ENCODE measurements at regions not wholly inside any gene's neighbourhood (a gene's known extent, or its start where the extent isn't known, plus 50 kb on each side); places are given as distances from the start of the nearest gene placed in this dataset.

GRCh38 chr11:62073061-62073460 lies 50.8 kb upstream of the INCENP start:
- no peak for DNase-seq (ENCODE audit: low spot score)

DNA sequence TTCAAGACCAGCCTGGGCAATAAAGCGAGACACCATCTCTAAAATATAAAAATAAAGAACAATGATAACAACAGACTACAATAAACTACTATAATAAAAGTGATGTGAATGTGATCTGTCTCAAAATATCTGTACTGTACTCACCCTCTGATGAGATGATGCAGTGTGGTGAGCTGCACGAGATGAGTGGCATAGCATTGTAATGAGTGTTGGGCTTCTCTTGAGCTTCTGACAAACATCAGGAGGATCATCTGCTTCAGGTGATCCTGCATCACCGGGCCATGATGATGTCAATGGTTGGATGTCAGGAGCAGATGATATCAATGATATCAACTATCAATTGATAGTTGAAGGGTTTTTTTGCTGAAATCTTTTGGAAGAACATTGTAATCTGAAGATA lies 52.4 kb upstream of the INCENP start:
- no peak for DNase-seq (ENCODE audit: low spot score)

DNA sequence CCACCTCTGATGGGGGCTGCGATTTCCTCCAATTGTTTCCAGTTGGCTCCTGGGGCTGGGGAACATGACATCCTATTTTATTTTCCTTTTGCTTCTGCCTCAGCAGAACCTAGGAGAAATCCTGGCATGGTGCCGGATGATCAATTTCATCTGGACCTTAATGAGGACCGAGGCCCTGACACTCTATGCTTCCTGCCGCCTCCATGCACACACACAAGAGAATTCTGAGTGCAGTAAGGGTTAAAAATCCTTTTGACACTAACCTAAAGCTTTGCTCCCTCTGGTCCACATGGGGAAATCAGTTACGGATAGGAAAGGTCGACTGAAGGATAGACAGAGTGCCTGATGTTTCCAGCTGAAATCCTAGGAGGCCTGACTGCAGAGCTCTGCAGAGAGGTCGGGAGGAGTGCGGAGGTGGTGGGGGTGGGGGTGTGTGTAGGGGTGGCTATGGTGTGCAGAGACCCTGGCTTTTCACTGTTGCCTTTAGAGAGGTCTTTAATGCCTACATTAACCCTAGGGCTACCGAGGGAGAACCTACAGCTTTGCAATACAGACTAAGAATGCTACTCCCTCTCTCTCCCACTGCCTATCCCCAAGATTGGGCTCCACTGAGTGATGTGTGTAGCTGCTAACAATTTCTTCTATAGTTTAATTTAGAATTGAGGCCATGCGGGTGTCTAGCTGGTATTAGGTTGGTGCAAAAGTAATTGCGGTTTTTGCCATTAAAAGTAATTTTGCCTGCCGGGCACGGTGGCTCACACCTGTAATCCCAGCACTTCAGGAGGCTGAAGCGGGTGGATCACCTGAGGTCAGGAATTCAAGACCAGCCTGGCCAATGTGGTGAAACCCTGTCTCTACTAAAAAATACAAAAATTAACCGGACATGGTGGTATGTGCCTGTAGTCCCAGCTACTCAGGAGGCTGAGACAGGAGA lies 53.6 kb upstream of the INCENP start:
- DNase-seq (ENCODE audit: low spot score) = no peak

DNA sequence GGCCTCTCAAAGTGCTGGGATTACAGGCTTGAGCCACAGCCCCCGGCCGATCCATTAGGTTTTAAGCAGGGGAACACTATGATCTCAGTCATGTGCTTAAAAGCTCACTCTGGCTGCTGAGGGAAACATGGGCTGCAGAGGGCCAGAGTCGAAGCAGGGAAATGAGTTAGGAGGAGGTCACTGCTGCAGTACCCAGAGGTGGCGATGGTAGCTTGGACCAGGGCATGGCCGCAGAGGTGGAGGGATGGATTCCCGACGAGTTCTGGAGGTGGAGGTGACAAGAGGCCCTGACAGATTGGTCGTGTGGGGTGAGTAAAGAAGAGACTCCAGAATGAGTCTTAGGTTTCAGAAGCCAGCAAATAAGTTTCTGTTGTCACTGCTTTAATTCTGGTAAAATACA lies 54.4 kb upstream of the INCENP start:
- no peak for DNase-seq (ENCODE audit: low spot score)

- no peak for DNase-seq (ENCODE audit: low spot score)
Measured at GRCh38 chr11:62068730-62069129, 55.1 kb upstream of the INCENP start.

DNA sequence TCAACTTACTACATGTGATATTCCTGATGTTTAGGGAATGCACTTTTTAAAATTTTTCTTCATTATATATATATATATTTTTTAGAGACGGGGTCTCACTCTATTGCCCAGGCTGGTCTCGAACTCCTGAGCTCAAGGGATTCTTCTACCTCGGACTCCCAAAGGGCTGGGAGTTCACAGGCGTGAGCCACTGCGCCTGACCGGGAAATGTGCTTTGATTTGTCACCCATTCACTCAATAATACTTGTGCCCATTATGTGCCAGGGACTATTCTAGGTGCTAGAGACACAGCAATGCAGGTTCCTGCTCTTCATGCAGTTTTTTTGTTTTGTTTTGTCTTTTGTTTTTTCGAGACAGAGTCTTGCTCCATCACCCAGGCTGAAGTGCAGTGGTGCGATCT lies 56.1 kb upstream of the INCENP start:
- DNase-seq (ENCODE audit: low spot score) = no peak

DNA sequence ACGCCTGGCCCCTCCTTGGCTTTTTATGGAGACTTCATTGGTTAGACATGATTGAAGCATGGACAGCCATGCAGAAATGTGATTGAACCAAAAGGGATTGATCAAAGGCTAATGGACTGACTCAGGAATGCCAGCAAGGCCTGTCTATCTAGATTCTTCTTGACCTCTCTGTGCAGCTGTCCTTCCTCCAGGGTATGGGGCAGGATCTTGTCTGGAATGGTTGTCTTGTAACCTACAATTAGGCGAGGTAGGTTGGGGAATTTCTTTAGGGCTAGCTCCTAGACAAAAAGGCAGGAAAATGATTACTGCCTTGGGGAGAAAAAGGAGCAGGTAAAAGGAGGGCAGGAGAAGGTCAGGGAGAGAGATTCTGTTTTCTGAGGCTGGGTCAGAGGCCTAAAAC lies 59.6 kb upstream of the INCENP start:
- DNase-seq (ENCODE audit: low spot score) = no peak

- no peak for DNase-seq (ENCODE audit: low spot score)
Measured at GRCh38 chr11:62062223-62062861, 61.5 kb upstream of the INCENP start.

DNA sequence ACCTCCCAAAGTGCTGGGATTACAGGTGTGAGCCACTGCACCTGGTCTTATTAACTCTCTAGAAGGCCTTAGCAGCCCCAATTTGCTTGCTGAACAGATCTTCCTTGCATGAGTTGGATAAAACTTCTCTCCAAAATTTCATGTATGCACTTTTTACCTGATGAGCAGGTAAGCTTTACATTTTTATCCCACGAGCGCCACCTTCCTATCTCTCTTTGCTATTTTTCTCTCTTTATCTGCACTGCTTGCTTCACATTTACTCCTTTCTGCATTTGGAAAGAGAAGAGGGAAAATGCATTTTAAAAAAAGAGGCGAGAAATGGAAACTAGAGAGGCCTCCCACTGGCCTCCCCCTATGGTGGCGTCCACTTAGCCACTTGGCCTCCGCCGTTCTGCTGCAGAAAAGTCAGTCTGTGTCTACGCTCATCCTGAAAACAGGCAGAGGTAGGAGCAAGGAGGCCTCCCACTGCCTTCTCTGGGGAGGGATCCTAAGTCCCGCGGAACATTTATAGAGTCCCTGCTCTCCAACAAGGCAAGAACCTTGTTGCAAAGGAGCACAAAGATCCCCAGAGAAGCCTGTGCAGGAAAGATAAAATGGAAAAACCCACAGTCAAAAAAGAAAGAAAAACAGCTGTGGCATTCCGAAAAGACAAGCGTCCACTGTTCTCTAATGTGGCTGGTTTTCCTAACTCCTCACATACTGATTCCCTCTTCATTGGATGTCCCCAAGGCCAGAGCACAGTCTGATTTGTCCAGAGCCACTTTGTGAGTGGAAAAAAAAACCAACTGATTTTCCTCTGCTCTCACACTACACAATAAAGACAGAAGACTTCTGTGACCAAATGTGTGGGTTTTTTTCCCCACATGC lies 62.2 kb upstream of the INCENP start:
- no peak for DNase-seq (ENCODE audit: low spot score)

DNA sequence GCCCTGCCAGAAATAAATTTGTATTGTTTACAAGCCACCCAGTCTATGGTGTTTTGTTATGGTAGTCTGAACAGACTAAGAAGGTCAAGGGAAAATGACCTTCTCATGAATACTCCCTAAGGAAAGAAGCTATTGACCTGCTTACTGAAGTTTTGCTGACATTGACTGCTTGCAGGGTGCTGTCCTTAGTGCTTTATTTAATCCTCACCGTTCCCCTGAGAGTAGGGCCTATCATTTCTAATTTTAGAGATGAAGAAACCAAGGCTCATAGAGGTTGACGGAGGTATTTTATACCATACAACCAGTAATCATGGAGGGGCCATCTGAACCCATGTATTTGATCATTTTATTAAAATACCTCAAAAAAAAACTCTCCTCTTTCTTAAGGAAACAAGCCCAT lies 66.7 kb upstream of the INCENP start:
- no peak for DNase-seq (ENCODE audit: low spot score)

DNA sequence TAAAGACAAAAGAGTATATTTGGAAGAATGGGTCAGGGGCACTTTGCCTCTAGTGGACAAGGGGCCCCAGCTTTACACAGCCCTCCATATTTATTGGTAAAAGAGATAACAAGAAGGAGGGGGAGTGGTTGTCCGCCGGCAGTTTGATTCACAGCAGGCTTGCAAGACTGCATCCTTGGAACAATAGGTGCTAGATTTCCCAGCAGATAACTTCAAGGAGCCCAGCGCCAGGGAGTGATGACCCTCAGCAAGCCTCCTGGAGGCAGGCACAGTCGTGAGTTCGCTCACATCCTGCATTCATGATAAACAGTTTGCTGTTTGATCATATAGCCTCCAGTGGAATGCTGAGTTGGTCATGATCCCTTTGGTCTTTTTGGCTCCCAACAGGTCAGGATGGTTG lies 67.8 kb upstream of the INCENP start:
- DNase-seq (ENCODE audit: low spot score) = no peak

GRCh38 chr11:62054484-62055121 lies 69.2 kb upstream of the INCENP start:
- DNase-seq (ENCODE audit: low spot score) = peak; percentile 76

DNA sequence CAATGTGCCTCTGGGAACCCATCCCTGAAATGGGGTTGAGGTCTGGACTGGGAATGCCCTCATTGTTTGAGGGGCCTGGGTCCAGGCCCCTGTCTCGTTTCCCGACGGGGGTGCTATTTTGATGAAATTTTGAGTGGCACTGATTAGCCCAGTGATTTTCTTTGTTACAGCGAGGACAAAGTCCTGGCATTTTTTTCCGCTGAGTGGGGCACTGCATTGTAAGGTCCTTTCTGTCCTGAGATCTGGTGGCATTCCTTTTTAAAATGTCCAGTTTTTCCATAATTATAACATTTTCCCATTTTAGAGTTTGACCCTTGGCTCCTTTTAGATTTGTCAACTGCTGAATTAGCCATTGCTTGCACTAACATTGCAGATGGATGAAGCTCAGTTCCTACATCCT lies 69.7 kb upstream of the INCENP start:
- no peak for DNase-seq (ENCODE audit: low spot score)

DNA sequence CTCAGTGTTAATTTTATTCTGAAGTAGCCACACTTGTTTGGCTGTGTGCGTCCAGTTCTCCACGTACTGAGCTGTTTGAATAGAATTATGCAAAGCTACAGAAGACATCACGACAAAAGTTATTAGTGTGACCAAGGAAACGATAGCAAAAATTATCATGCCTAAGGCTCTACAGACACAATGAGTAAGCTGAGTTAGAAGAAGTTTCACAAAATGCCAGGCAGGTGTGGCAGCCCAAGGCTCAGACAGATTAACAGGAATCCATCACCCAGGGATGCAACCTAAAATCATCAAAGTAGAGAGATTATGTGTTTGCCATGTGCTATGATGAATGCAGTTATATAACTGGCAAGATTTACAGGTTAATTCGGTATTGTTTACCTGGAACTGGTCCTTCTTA lies 73.1 kb upstream of the INCENP start:
- DNase-seq (ENCODE audit: low spot score) = no peak

- no peak for DNase-seq (ENCODE audit: low spot score)
Measured at GRCh38 chr11:62048100-62048499, 75.7 kb upstream of the INCENP start.

DNA sequence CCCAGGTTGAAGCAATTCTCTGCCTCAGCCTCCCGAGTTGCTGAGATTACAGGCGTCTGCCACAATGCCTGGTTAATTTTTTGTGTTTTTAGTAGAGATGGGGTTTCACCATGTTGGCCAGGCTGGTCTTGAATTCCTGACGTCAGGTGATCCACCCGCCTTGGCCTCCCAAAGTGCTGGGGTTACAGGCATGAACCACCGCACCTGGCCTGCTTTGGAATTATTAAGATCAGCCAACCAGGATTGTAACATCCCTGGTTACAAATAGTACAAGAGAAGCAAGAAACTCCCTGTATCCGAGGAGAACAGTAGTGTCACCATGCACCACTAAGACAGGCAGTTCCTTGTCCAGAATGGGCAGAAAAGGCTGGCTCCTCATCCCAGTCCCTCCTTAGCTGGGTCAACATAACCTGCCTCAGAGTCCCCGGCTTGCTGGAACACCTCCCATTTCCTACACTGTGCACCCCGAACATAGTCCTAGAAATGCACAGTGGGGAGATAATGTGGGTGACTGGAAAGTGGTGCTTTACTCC lies 77.2 kb upstream of the INCENP start:
- DNase-seq (ENCODE audit: low spot score) = no peak

DNA sequence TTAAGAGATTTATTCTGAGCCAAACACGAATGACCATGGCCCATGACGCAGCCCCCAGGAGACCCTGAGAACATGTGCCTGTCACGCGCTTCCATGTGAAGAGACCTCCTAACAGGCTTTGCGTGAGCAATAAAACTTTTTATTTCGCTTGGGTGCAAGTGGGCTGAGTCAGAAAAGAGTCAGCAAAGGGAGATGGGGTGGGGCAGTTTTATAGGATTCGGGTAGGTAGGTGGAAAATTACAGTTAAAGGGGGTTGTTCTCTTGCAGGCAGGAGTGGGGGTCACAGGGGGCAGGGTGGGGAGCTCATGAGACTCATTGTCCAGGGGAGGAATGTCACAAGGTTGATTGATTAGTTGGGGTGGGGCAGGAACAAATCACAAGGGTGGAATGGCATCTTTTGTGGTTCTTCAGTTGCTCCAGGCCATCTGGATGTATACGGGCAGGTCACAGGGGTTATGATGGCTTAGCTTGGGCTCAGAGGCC lies 77.2 kb upstream of the FTH1 start:
- DNase-seq (ENCODE audit: low spot score) = no peak

- DNase-seq (ENCODE audit: low spot score) = no peak
Measured at GRCh38 chr11:62035293-62035692, 67.9 kb upstream of the FTH1 start.

DNA sequence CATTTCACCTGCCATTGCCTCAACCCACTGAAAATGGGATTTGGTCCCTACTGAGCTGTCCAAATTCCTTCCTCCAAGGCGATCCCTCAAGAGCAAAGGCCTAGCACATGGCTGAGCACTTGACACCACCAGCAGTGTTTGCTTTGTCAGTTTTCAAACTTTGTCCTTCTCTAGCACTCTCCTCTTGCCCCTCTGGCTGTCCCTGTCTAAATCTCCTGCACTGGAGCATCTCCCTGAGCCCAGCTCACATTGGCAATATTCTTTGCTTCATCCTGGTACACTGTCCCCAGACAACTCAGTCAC lies 66.6 kb upstream of the FTH1 start:
- no peak for DNase-seq (ENCODE audit: low spot score)

DNA sequence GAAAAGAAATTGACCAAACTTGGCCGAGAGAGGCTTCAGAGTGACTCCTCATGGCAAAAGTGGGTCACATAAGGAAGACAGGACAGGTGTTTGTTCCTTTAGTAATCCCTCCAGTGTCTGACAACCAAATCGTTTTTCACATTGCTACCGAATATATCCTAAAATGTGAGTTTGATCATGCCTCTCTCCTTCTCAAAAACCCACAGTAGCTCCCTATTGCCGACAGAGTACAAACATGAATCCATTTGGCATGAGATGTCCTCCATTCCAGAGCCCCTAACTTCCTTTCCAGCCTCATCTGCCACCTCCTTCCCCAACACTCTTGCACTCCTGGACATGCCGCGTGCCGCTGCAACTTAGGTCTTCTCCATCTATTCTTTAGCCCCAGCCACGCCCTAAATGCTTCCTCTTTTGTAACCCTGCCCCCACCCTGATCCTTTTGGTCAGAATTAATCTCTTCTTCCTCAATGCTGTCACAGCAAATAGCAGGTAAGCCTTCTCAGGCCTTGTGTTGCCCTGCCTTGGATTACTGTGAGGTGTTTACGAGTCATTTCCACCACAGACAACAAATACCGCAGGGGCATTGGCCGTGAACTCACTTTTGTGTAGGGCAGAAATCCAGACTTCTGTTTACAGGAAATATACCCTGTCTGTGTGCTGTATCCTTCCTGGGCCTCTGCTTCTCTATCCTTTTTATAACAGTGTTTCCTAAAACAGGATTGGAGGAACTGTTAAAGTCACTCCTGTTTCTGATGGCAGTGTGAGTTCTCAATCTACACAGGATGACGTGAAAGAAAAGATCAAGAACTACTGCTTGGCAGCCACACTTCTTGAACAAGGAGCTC lies 66.0 kb upstream of the FTH1 start:
- DNase-seq (ENCODE audit: low spot score) = no peak
